Hematopoietic multipotent progenitor cell treated with erythropoietin and hydrocortisone succinate and interleukin-3 and kit ligand, for 17 days (in vitro differentiated cells): ENCODE measurements at regions not wholly inside any gene's neighbourhood (a gene's known extent, or its start where the extent isn't known, plus 50 kb on each side); places are given as distances from the start of the nearest gene placed in this dataset.

Experiments
- DNase-seq: peaks from one replicate; pipeline ENCODE4 v3.0.0-alpha.2; 2015; ENCODE audit warnings: low spot score

DNA sequence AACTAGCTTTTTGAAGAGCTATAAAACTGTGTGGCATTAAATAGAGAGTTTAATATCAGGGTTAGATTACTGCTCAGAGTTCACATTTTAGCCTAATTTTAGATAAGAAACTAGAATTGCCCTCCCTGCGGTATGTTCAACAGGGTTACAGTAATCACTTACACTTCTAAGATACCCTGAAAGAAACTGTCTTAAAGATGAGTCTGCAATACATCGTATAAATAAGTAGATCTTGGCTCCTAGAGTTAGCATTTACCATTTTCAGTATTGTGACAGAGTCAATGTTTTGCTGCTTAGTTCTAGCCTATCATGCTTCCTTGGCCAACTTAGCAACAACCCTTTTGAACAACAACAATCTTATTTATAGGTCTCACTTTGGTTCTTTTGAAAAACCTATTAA, 217.8 kb upstream of the NDST4 start:
- no peak for DNase-seq

DNA sequence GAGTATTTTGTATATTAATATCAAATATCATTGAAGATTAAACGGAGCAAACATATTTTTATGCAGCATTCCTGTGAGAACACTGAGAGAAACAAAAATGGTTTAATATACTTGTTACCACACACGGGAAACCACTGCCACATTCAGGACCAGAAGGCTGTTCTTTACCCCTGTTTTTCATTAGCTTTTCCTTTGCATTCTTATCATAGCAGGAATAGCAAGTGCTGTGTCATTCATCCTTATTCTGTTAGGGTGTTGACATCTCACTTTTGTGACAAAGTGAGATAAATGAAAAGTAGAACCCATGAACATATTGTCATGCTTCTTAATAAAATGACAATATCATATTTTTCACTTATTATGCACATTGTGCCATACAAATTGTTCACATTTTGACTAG, 212.4 kb upstream of the NDST4 start:
- DNase-seq = no peak

DNA sequence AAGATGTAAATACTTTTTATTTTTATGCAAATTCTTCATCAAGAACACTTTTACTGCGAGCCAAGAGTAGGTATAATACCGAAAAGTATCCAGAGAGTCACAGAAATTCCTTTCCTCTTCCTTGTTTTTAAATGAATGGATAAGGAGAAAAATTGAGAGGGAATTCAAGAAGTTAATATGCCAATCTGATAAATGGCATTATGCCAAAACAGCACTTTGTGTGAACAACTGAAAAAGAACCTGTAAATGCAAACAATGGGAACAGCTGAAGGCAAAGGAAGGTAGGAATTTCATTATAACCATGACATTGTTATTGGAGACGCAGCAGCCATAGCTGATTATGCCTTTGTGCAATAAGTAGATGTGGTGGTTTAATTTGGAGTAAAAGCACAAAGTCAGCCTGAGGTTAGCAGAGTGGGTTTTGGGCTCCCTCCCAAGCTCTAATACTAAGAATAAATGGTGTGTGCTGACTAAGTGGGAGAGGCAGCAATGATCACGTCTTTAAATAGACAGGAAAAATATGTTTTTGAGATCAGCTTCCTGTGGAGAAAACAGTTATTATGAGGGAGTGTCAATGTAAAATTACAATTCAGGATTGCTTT, 209.8 kb upstream of the NDST4 start:
- no peak for DNase-seq

DNA sequence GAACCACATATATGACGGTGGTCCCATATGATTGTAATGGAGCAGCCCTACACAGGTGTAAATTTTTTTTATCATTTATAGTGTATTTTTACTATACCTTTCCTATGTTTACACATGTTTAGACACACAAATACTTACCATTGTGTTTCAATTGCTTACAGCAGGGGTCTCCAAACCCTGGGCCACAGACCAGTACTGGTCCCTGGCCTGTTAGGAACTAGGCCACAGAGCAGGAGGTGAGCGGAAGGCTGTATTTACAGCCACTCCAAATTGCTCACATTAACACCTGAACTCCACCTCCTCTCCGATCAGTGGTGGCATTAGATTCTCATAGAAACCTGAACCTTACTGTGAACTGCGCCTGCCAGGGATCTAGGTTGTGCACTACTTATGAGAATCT, 201.8 kb upstream of the NDST4 start:
- no peak for DNase-seq

DNA sequence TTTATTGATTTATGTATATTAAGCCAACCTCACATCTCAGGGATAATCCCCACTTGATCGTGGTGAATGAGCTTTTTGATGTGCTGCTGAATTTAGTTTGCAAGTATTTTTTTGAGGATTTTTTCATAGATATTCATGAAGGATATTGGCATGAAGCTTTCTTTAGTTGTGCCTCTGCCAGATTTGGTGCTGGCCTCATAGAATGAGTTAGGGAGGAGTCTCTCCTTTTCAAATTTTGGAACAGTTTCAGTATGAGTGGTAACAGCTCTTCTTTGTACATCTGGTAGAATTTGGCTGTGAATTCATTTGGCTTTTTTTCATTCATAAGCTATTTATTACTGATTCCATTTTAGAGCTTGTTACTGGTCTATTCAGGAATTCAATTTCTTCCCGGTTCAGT, 197.2 kb upstream of the NDST4 start:
- no peak for DNase-seq

DNA sequence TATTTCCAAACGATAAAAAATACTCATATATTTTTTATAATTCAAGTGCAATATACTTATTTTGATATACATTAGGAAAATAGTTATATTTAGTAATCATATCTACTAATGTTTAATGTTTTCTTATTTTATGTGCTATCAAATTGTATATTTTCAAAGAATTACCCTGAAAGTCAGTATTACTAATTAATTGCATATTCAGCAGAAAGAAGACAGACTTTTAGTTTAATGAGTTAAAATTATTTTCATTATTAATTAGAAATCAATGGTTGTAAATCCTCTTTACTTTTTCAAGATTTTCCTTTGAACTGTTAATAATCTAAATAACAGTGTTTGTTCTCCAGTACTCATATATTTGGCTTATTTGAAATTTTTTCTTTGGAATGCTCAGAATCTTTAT, 181.3 kb upstream of the NDST4 start:
- DNase-seq = no peak

DNA sequence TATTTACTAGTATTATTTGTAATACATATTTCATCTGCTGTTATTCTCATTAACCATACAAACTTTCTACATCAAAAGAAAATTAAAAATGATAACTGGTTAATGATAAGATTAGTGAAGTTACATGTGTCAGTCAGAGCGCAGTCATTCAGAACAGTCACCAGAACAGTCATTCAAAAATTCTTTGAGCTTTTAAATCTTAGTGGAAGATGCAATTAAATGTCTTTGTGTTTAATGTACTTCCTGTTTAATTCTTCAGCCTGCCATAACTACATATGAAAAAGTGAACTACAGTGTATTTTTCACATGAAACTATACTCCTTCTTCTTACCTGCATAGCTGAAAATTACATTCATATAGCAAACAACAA, 179.7 kb upstream of the NDST4 start:
- DNase-seq = no peak

DNA sequence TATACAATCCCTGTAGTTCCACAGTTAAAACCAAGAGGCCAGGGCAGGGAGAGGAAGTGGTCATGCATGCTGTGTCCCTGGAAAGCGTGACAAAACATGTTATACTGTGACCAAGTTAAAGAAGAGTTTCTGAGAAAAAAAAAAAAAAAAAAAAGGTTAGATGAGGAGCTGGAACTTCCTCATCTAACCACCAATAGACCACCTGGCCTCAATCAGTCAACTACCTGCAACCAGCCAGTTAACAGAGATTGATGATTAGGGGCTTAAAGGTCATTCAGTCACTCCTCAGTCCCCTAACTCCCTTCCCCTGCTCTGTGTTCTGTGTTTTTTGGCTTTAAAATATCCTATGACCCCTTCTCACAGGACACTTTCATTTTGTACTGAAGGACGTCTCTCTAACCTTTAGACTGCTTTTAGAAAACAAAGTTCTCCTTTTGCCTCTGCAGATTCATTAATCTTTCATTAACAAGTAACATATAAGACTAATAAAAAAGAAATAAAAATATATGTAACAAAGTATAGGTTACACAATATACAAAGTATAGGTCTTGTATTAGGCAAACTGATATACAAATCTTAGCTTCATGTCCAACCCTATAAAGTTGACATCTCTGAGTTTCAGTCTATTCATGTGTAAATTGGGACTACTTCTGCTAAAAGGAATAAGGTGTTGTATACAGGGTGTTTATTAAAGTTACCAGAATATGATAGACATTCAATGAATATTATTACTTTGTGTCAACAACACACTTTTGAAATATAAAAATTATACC, 179.1 kb upstream of the NDST4 start:
- DNase-seq = no peak

DNA sequence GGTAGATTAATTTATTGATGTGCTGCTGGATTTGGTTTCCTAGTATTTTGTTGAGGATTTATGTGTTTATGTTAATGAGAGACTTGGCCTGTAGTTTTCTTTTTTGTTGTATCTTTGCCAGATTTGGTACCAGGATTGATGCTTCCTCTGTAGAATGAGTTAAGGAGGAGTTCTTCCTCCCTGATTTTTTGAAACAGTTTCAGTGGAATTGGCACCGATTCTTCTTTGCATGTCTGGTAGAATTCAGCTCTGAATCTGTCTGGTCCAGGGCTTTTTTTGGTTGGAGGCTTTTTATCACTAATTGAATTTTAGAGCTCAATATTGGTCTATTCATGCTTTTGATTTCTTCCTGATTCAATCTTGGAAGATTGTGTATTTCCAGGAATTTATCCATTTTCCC, 174.0 kb upstream of the NDST4 start:
- DNase-seq = no peak

DNA sequence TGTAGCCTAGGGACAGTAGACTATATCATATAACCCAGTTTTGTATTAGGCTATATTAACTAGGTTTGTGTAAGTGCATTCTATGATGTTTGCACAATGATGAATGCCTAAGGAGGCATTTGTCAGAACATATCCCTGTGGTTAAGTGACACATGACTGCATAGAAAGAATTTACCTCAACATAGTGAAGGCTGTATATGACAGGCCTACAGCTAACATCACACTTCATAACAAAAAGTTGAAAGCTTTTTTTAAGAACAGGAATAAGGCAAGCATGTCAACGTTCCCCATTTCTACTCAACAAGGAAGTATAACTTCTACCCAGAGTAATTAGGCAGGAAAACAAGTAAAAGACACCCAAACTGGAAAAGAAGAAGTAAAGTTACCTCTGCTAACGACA, 165.9 kb upstream of the NDST4 start:
- no peak for DNase-seq

DNA sequence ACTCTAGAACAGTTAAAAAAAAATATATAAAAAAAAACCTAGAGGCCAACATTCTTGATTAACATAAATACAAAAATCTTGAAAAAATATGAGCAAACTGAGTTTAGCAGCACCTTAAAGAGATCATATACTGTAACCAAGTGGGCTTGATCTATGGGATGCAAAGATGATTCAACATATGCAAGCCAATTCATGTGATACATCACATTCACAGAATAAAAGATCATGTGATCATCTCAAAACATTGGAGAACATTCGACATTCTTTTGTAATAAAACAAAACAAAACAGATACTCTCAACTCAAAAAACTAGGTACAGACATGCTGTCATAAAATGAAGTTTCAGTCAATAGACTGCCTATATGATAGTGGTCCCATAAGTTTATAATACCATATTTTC, 165.4 kb upstream of the NDST4 start:
- no peak for DNase-seq

DNA sequence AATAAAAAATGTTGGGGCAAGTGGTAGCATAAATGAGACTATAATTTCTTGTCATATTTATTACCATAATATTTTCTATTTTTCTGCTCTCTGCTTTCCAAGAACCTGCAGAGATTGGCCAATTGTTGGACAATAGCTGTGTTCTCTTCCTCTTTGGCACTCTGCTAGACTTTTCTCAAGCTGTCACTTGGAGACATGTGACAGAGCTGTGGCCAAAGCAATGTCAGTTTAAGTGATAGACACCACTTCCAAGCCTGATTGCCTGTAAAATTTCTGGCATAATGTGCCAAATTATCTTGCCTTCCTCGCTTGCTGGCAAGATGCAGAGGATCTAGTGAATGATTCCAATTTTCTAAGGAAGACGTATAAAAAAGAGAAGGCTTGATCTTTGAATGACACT, 162.2 kb upstream of the NDST4 start:
- DNase-seq = no peak

DNA sequence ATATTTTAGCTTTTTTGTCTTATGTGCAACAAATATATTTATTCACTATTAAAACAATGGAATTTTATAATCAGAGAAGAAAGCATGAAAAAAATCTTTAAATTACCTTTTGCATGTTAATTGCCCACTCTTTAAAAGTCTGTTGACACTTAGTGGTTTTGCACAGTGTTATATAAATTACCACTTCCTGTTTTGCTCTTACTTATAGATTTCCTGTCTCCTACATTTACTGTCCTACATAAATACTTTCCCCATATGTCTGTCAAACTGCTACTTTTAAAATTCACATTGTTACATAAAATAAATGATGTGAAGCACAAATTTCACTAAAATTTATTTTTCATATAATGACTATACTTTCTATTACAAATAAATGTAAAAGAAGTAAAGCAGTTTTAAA, 161.1 kb upstream of the NDST4 start:
- no peak for DNase-seq

DNA sequence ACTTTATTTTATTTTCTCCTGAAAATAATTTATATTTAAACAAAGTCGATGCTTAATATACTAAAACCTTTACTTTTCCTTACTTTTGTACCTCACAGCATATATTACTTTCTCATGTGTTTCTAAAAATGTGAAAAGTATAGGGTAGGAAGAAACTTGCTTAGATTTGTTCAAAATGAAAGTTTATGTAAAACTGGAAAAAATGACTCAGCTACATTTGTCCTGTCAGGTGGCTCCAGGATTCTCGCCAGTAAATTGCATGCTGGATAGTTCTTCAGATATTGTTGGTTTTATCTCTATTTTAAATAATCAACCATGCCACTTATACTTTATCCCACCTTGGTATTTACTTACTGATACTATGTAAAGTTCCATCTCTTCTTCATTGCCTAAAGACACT, 159.2 kb upstream of the NDST4 start:
- no peak for DNase-seq

DNA sequence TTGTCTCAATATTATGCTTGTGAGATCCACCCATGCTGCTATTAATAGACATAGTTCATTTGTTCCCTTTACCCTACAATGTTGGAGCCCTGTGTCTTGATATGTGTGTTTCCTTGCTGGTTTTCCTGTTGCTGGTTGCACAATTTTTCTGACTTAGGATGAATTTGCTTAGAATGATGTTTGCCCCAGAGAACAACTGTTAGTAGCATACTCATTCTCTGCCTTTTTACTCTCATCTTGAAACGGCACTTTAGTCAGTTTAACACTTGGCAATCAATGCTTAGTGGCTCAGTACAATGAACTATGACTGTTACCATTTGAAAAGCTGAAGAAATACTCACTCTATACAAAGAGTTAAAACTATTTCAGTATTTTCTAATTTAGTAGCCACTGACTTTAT, 158.8 kb upstream of the NDST4 start:
- DNase-seq = no peak

DNA sequence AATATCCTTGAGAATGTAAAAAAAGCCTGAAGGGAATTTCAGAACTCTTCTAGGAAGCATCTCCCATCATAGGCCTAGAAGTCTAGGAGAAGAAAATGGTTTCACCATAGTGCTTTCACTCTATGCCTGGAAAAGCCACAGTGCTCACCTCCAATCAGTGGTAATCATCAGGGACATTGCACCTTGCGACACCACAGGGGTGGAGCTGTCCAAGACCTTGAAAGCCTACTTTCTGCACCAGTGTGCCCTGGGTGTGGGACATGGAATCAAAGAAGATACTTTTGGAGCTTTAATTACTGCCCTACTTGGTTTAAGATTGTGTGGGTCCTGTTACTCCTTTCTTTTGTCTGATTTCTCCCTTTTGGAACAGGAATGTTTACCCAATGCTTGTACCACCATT, 146.8 kb upstream of the NDST4 start:
- no peak for DNase-seq

DNA sequence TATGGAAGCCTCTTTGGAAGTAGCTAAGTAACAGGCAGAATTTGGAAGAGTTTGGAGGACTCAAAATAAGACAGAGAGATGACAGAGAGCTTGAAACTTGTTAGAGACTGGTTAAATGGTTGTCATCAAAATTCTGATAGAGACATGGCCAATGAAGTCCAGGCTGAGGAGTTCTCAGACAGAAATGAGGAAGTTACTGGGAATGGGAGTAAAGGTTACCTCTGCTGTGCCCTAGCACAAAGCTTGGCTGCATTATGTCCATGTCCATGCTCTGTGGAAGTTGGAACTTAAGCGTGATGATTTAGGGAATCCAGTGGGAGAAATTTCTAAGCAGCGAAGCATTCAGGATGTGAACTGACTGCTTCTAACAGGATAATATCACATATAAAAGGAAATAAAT, 146.2 kb upstream of the NDST4 start:
- DNase-seq = no peak

DNA sequence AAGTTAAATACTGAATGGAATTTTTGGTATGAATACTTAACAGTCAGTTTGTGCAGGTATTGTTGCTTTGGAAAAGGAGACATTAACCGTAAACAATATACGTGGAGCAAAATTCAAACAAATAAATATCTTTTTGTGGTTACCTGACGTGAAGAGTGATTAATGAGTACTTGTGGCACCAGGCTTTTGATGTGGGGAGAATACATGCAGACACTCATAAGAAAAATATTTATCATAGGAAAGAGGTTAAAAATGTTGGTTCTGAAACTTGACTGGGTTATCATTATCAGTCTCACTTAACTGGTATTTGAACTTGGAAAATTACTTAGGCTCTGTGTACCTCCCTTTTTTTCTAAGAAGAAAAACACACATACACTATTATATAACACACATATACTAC, 136.4 kb upstream of the NDST4 start:
- no peak for DNase-seq

DNA sequence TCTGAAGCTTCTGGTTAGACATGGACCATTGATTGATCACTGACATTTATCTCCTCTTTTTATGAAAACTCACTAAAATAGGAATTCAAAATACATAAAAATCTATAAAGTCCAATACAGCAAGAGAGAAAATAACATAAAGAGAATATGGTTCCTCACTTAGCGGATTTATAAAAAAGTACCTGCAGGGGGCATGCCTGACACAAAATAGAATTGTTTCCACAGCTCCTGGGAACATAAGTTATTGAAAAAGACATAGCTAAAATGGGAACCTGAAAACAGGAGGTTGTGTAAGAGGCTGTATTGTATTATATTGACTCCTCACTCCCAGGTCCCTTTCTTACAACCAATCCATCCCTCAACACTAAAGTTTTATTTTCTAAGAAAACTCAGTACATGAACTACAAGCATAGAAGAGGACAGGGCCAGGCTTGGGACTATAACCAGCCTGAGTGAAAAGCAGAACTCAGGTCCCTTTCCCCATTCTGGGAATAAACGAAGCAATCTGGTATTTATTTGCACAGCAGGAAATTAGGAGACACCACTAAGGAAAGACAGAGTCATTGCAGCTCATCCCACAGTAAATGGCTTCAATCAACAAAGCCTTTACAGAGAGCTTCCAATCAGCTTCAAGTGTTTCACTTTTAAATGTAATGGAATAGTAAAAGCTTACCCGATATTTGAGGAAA, 121.1 kb upstream of the NDST4 start:
- DNase-seq = no peak

DNA sequence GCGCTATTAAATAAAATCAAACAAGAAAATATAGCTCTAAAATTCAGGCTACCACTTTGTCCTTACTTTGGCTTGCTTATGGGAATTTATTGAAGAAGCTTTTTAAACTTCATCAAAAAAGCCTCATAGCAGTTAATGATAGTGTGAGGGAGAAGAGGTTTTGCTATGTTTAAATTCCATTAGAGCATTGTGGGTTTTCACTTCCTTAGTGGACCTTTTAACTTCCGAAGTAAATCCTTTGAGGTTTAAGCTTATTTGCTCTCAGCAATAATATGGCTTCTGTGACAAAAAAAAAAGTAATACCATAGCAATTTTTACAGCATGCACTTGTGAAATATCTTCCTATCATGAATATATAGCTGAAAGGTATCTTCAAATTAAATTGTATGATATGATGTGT, 120.2 kb upstream of the NDST4 start:
- DNase-seq = no peak

DNA sequence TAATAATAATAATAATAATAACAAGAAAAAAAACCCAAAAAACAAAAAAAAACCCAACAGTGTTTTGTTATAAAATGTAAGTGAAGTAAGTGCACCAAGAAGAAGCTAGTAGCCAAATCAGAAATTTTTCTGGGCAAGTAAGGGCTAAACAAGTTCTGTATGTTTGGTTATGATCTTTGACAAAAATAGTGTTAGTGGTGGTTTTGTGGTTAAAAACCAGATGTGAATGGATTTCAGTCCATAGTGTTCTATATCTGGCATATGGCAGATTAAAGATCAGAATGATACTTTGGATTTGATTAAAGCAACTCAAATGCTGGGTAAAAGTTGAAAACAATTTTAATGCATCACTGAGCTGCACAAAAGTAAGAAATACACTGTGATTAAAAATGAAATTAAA, 116.5 kb upstream of the NDST4 start:
- no peak for DNase-seq

DNA sequence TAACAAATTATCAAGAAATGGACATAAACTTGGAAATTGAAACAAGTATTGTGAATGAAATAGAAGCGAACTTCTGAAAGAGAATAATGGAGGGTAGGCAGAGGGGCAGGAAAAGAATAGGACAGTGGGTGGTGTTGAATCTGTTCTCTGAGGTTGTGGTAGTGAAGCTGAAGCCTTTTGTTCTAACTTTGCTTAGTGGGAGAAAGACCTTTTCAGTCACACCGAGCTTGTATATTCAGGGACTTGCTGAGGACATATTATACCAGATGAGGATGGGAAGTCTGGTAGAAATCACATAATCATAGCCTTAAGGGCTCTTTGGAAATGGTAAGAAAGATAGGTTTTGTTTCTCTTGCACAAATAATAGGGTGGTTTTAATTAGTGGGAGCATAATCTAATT, 115.4 kb upstream of the NDST4 start:
- DNase-seq = no peak

DNA sequence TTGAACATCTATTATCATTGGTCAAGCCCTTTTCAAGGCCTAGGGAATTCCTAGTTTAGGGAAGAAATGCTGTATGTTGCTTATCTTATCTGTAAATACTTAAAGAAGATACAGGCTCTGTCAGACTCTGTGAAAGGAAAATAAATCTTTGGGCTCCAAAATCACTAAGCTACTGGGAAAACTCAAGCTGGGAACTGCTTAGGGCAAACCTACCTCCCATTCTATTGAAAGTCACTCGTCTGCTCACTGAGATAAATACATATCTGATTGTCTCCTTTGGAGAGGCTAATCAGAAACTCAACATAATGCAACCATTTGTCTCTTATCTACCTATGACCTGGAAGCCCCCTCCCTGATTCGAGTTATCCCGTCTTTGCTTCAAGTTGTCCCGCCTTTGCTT, 108.6 kb upstream of the NDST4 start:
- no peak for DNase-seq

DNA sequence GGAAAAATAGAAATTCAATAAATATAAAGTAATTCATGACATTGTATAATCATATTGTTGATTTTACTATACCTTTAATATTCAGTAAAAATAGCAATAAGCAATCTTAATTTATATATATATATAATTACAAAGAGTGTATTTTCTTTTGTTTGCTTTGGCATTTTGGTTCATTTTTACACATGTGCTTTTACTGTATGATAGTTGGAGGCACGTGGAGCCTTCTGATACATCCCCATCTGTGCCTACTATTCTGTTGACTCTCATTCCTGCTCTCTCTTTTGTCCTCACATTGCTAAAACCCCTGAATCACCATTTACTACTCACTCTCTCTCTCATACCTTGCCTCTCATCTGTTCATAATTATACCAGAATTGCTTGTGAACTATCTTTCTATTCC, 106.4 kb upstream of the NDST4 start:
- DNase-seq = no peak
